HL-60 (cell line): ENCODE measurements at regions not wholly inside any gene's neighbourhood (a gene's known extent, or its start where the extent isn't known, plus 50 kb on each side); places are given as distances from the start of the nearest gene placed in this dataset.

Experiments
- DNase-seq, 2 experiments: peaks; one replicate each; pipeline ENCODE4 v3.0.0-alpha.2; 2010 to 2020; ENCODE audit warnings: low read depth in 1 of 2, low spot score in 1 of 2
- H3K27ac ChIP-seq: fragments of 250-450 bp; sonication (Bioruptor Pico); replicated peaks from 2 replicates; pipeline ENCODE4 v1.5.1; 2020; ENCODE audit warnings: mild to moderate bottlenecking, moderate library complexity
- H3K27me3 ChIP-seq: fragments of 250-450 bp; sonication (Bioruptor Pico); 2 replicates; pipeline ENCODE4 v1.5.1; 2021; ENCODE audit warnings: mild to moderate bottlenecking, moderate library complexity; ENCODE audit not compliant: insufficient read depth, poor library complexity, severe bottlenecking
- H3K4me3 ChIP-seq: replicated peaks from 2 replicates; pipeline ENCODE4 v1.5.1; 2011; ENCODE audit warnings: mild to moderate bottlenecking, control low read depth, low read length; ENCODE audit not compliant: insufficient read depth
- GABPA ChIP-seq: IDR thresholded peaks from 2 replicates; pipeline ENCODE4 v1.6.1; 2012; ENCODE audit warnings: low read depth
- POLR2AphosphoS5 ChIP-seq: IDR thresholded peaks from 2 replicates; pipeline ENCODE4 v1.6.1; 2012; ENCODE audit warnings: low read depth
- SPI1 ChIP-seq: IDR thresholded peaks from 2 replicates; pipeline ENCODE4 v1.6.1; 2012; ENCODE audit warnings: low read depth, mild to moderate bottlenecking, borderline replicate concordance
- TF ChIP-seq, protein P1 (sequence below): IDR thresholded peaks from one replicate; pipeline ENCODE4 v1.5.1; 2011; ENCODE audit warnings: low read length, control low read depth, inconsistent platforms; ENCODE audit not compliant: insufficient read depth
- TF ChIP-seq, protein P2 (sequence below): IDR thresholded peaks from 2 replicates; pipeline ENCODE4 v1.6.1; 2012; ENCODE audit warnings: low read depth; ENCODE audit not compliant: insufficient replicate concordance

DNA sequence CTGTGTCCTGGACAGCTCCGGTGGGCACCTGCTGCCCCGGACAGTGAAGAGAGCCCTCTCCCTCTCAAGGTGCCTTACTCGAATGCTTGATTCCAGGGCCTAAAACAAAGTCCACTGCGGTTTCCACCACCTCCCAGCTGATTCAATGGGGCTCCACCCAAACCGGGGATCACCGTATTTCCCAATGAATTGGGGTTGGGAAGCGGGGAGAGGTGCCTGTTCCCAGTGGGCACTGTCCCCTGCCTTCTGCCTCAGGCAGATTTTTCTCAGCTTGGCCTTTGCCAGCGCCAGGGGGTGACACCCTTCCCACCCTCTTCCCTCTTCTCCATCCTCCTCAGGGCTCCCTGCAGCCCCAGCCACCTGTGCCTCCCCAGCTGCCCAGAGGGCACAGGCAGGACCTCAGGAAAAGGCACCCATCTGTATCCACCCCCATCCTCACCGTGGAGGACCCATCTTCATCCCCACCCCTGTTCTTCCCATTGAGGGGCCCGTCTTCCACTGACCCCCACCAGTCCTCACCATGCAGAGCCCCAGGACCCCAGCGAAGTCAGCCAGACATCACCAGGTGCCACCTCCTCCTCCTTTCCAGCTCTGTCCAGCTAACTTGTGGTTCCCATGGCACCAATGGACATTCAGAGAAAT, 66.7 kb upstream of the HPCAL1 start:
- Histone ChIP-seq H3K27ac (no peak overlapping the region), H3K4me3 (no peak overlapping the region), H3K27me3 (peaks cover 2% of the 10 kb centered on the region)
- no peak for TF ChIP-seq GABPA
- no peak for DNase-seq

- H3K27ac ChIP-seq, result no peak overlapping the region
- DNase-seq, result no peak
- no peak for TF ChIP-seq SPI1
- no peak for TF ChIP-seq GABPA
- TF ChIP-seq, protein P1, sequence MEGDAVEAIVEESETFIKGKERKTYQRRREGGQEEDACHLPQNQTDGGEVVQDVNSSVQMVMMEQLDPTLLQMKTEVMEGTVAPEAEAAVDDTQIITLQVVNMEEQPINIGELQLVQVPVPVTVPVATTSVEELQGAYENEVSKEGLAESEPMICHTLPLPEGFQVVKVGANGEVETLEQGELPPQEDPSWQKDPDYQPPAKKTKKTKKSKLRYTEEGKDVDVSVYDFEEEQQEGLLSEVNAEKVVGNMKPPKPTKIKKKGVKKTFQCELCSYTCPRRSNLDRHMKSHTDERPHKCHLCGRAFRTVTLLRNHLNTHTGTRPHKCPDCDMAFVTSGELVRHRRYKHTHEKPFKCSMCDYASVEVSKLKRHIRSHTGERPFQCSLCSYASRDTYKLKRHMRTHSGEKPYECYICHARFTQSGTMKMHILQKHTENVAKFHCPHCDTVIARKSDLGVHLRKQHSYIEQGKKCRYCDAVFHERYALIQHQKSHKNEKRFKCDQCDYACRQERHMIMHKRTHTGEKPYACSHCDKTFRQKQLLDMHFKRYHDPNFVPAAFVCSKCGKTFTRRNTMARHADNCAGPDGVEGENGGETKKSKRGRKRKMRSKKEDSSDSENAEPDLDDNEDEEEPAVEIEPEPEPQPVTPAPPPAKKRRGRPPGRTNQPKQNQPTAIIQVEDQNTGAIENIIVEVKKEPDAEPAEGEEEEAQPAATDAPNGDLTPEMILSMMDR, result no peak
- no peak for TF ChIP-seq POLR2AphosphoS5
- TF ChIP-seq, protein P2, sequence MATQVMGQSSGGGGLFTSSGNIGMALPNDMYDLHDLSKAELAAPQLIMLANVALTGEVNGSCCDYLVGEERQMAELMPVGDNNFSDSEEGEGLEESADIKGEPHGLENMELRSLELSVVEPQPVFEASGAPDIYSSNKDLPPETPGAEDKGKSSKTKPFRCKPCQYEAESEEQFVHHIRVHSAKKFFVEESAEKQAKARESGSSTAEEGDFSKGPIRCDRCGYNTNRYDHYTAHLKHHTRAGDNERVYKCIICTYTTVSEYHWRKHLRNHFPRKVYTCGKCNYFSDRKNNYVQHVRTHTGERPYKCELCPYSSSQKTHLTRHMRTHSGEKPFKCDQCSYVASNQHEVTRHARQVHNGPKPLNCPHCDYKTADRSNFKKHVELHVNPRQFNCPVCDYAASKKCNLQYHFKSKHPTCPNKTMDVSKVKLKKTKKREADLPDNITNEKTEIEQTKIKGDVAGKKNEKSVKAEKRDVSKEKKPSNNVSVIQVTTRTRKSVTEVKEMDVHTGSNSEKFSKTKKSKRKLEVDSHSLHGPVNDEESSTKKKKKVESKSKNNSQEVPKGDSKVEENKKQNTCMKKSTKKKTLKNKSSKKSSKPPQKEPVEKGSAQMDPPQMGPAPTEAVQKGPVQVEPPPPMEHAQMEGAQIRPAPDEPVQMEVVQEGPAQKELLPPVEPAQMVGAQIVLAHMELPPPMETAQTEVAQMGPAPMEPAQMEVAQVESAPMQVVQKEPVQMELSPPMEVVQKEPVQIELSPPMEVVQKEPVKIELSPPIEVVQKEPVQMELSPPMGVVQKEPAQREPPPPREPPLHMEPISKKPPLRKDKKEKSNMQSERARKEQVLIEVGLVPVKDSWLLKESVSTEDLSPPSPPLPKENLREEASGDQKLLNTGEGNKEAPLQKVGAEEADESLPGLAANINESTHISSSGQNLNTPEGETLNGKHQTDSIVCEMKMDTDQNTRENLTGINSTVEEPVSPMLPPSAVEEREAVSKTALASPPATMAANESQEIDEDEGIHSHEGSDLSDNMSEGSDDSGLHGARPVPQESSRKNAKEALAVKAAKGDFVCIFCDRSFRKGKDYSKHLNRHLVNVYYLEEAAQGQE, result no peak
These were observed 65.9 kb upstream of the HPCAL1 start for GRCh38 chr2:10236571-10237391.

GRCh38 chr2:10237392-10238321, 65.0 kb upstream of the HPCAL1 start:
- no peak overlapping the region for H3K27ac ChIP-seq
- TF ChIP-seq GABPA (no peak), SPI1 (no peak)
- TF ChIP-seq, protein P2, result no peak
- peaks cover 2% of the 10 kb centered on the region for H3K27me3 ChIP-seq
- H3K4me3 ChIP-seq, result no peak overlapping the region
- DNase-seq, result no peak

More at GRCh38 chr2:10236571-10237391, 65.9 kb upstream of the HPCAL1 start:
- no peak overlapping the region for H3K4me3 ChIP-seq
- H3K27me3 ChIP-seq, result peaks cover 2% of the 10 kb centered on the region

- TF ChIP-seq POLR2AphosphoS5, result no peak
- TF ChIP-seq, protein P2, result no peak
- TF ChIP-seq, protein P1, result no peak
- no peak for TF ChIP-seq GABPA
- no peak for TF ChIP-seq SPI1
- no peak for DNase-seq
- Histone ChIP-seq H3K4me3 (no peak overlapping the region), H3K27me3 (peaks cover 2% of the 10 kb centered on the region), H3K27ac (no peak overlapping the region)
These were observed 64.3 kb upstream of the HPCAL1 start for GRCh38 chr2:10238396-10238795.
